WTC11 (cell line): ENCODE measurements at regions not wholly inside any gene's neighbourhood (a gene's known extent, or its start where the extent isn't known, plus 50 kb on each side); places are given as distances from the start of the nearest gene placed in this dataset.

Source experiments
- ATAC-seq: fragments of 200-7000 bp; cut with Tn5 transposase; 2 replicates; pipeline ENCODE4 v1.10.0; 2021; ENCODE audit warnings: mild to moderate bottlenecking, moderate library complexity
- CTCF ChIA-PET: fragments of 300-600 bp; sonication (Branson Sonifier 250); formaldehyde crosslinking; loops from one replicate; lab custom pipeline; 2021; ENCODE audit warnings: antibody characterized with exemption; lab: Charles Lee
- POLR2A ChIA-PET: fragments of 350-600 bp; sonication (Branson Sonifier 250); formaldehyde crosslinking; loops from one replicate; lab custom pipeline; 2021; ENCODE audit warnings: antibody characterized with exemption; lab: Charles Lee
- DNase-seq: peaks from one replicate; pipeline ENCODE4 v3.0.0; 2021; ENCODE audit warnings: low spot score
- H3K27ac Mint-ChIP-seq: 2 replicates; pipeline ENCODE4 v1.8.0; 2021; ENCODE audit warnings: mixed read lengths
- H3K27me3 Mint-ChIP-seq: 2 replicates; pipeline ENCODE4 v1.8.0; 2021; ENCODE audit warnings: low read depth, mild to moderate bottlenecking, moderate library complexity, mixed read lengths
- H3K36me3 Mint-ChIP-seq: 2 replicates; pipeline ENCODE4 v1.8.0; 2021; ENCODE audit warnings: mixed read lengths
- H3K4me1 Mint-ChIP-seq: 2 replicates; pipeline ENCODE4 v1.8.0; 2022; ENCODE audit warnings: mixed read lengths
- H3K4me3 Mint-ChIP-seq: 2 replicates; pipeline ENCODE4 v1.8.0; 2021; ENCODE audit warnings: mild to moderate bottlenecking, moderate library complexity, mixed read lengths
- H3K9me3 Mint-ChIP-seq: 2 replicates; pipeline ENCODE4 v1.8.0; 2021; ENCODE audit warnings: mixed read lengths
- ARID4B ChIP-seq: sonication (generic); formaldehyde crosslinking; IDR thresholded peaks from 2 replicates; pipeline ENCODE4 v1.8.0; 2023; ENCODE audit warnings: missing genetic modification reagents, mild to moderate bottlenecking, borderline replicate concordance
- ATF3 ChIP-seq: sonication (generic); formaldehyde crosslinking; conservative IDR thresholded peaks from 2 replicates; pipeline ENCODE4 v1.8.1; 2022; ENCODE audit warnings: mild to moderate bottlenecking, missing genetic modification reagents
- CREB1 ChIP-seq: sonication (generic); formaldehyde crosslinking; IDR thresholded peaks from 2 replicates; pipeline ENCODE4 v1.8.0; 2023; ENCODE audit warnings: mild to moderate bottlenecking, missing genetic modification reagents
- CREM ChIP-seq: sonication (generic); formaldehyde crosslinking; IDR thresholded peaks from 2 replicates; pipeline ENCODE4 v1.8.1; 2022; ENCODE audit warnings: mild to moderate bottlenecking, missing genetic modification reagents, moderate library complexity
- CTCF ChIP-seq: fragments of 200-600 bp; IDR thresholded peaks from 2 replicates; pipeline ENCODE4 v1.8.0; 2022; ENCODE audit warnings: antibody characterized with exemption
- E2F1 ChIP-seq: sonication (generic); formaldehyde crosslinking; IDR thresholded peaks from 2 replicates; pipeline ENCODE4 v1.8.0; 2022; ENCODE audit warnings: mild to moderate bottlenecking, missing genetic modification reagents
- ELF4 ChIP-seq: sonication (generic); formaldehyde crosslinking; IDR thresholded peaks from 2 replicates; pipeline ENCODE4 v1.8.1; 2022; ENCODE audit warnings: low read depth, mild to moderate bottlenecking, moderate library complexity, missing genetic modification reagents
- ESRRA ChIP-seq: sonication (generic); formaldehyde crosslinking; IDR thresholded peaks from 2 replicates; pipeline ENCODE4 v1.8.1; 2022; ENCODE audit warnings: mild to moderate bottlenecking, missing genetic modification reagents, borderline replicate concordance
- FOXK1 ChIP-seq: sonication (generic); formaldehyde crosslinking; IDR thresholded peaks from 2 replicates; pipeline ENCODE4 v1.8.0; 2022; ENCODE audit warnings: mild to moderate bottlenecking, moderate library complexity, missing genetic modification reagents
- GABPB1 ChIP-seq: sonication (generic); formaldehyde crosslinking; IDR thresholded peaks from 2 replicates; pipeline ENCODE4 v1.8.1; 2023; ENCODE audit warnings: mild to moderate bottlenecking, missing genetic modification reagents
- GTF2I ChIP-seq: fragments of 250-450 bp; sonication (Bioruptor Pico); conservative IDR thresholded peaks from 2 replicates; pipeline ENCODE4 v1.4.0; 2021; ENCODE audit warnings: mild to moderate bottlenecking
- HMGA2 ChIP-seq: fragments of 250-450 bp; sonication (Bioruptor Pico); IDR thresholded peaks from 2 replicates; pipeline ENCODE4 v1.4.0; 2021; ENCODE audit warnings: mild to moderate bottlenecking, moderate library complexity
- IRF1 ChIP-seq: sonication (generic); formaldehyde crosslinking; IDR thresholded peaks from 2 replicates; pipeline ENCODE4 v1.8.0; 2023; ENCODE audit warnings: missing genetic modification reagents
- JAZF1 ChIP-seq: fragments of 250-450 bp; sonication (Bioruptor Pico); IDR thresholded peaks from 2 replicates; pipeline ENCODE4 v1.9.0; 2021; ENCODE audit warnings: moderate library complexity, mild to moderate bottlenecking, inconsistent platforms
- MXD4 ChIP-seq: fragments of 250-450 bp; sonication (Bioruptor Pico); IDR thresholded peaks from 2 replicates; pipeline ENCODE4 v1.8.0; 2021; ENCODE audit warnings: mild to moderate bottlenecking, moderate library complexity, borderline replicate concordance
- NFYB ChIP-seq: sonication (generic); formaldehyde crosslinking; conservative IDR thresholded peaks from 2 replicates; pipeline ENCODE4 v1.8.0; 2022; ENCODE audit warnings: low read depth, missing genetic modification reagents
- OVOL2 ChIP-seq: fragments of 250-450 bp; sonication (Bioruptor Pico); IDR thresholded peaks from 2 replicates; pipeline ENCODE4 v1.9.0; 2021; ENCODE audit warnings: mild to moderate bottlenecking, borderline replicate concordance
- RELA ChIP-seq: sonication (generic); formaldehyde crosslinking; IDR thresholded peaks from 2 replicates; pipeline ENCODE4 v1.8.1; 2022; ENCODE audit warnings: missing genetic modification reagents, mild to moderate bottlenecking, borderline replicate concordance
- RORB ChIP-seq: fragments of 250-450 bp; sonication (Bioruptor Pico); IDR thresholded peaks from 2 replicates; pipeline ENCODE4 v1.9.0; 2021; ENCODE audit warnings: mild to moderate bottlenecking
- ZNF416 ChIP-seq: fragments of 250-450 bp; sonication (Bioruptor Pico); IDR thresholded peaks from 2 replicates; pipeline ENCODE4 v1.9.0; 2021; ENCODE audit warnings: mild to moderate bottlenecking, inconsistent platforms
- ZNF423 ChIP-seq: fragments of 250-450 bp; sonication (Bioruptor Pico); IDR thresholded peaks from 2 replicates; pipeline ENCODE4 v2.1.2; 2022; ENCODE audit warnings: mild to moderate bottlenecking, moderate library complexity
- ZSCAN18 ChIP-seq: fragments of 250-450 bp; sonication (Bioruptor Pico); IDR thresholded peaks from 2 replicates; pipeline ENCODE4 v2.1.2; 2022; ENCODE audit warnings: mild to moderate bottlenecking, moderate library complexity

- no peak for TF ChIP-seq MXD4 (CRISPR knock-in tag)
- no peak for TF ChIP-seq JAZF1
- TF ChIP-seq RORB (CRISPR knock-in tag), result no peak
- no peak for TF ChIP-seq FOXK1 (CRISPR knock-in tag)
- TF ChIP-seq ELF4 (CRISPR knock-in tag), result no peak
- no peak for TF ChIP-seq ZNF423 (CRISPR knock-in tag)
- no peak for TF ChIP-seq CREB1 (CRISPR knock-in tag)
Observed at GRCh38 chr12:88994537-88994936, 357.8 kb downstream of the DUSP6 start (continued).

GRCh38 chr12:88993651-88994050 is 358.6 kb downstream of the DUSP6 start:
- Mint-ChIP-seq H3K36me3 (no peaks in the 10 kb centered on the region), H3K4me1 (peaks cover 10% of the 10 kb centered on the region), H3K4me3 (no peak overlapping the region), H3K9me3 (no peaks in the 10 kb centered on the region), H3K27ac (no peak overlapping the region), H3K27me3 (no peaks in the 10 kb centered on the region)
- ChIA-PET CTCF (interaction anchor here (0.6 to 2.5 kb wide), 16 partner anchors 11 to 415 kb away, joined by 3 to 7 read pairs (median 3); partner anchors contain the start of gene KITLG), POLR2A (no interaction called here)
- TF ChIP-seq CTCF (peak; percentile 45; the same call in 1 of the 2 replicates), GABPB1 (CRISPR knock-in tag) (no peak)
- ATAC-seq (peak; percentile 44), DNase-seq (no peak)

- Mint-ChIP-seq H3K27ac (no peak overlapping the region), H3K27me3 (no peaks in the 10 kb centered on the region), H3K4me1 (peaks cover 15% of the 10 kb centered on the region), H3K36me3 (no peaks in the 10 kb centered on the region), H3K4me3 (no peak overlapping the region), H3K9me3 (0 out of 2 replicates have a peak, but pooled peaks cover 3% of the 10 kb centered on the region)
- no peak for DNase-seq
- POLR2A ChIA-PET, result interaction anchor here (0.7 kb wide), 1 partner anchor 65 kb away, joined by 7 read pairs; no protein-coding TSS in a partner anchor
- CTCF ChIA-PET, result no interaction called here
- no peak for ATAC-seq
- TF ChIP-seq ARID4B (CRISPR knock-in tag), result no peak
- TF ChIP-seq RELA (CRISPR knock-in tag), result no peak
- TF ChIP-seq ATF3 (CRISPR knock-in tag), result no peak
- no peak for TF ChIP-seq ZNF416 (CRISPR knock-in tag)
- TF ChIP-seq CREM, result no peak
- TF ChIP-seq OVOL2 (CRISPR knock-in tag), result no peak
- no peak for TF ChIP-seq ZSCAN18 (CRISPR knock-in tag)
- no peak for TF ChIP-seq E2F1
- TF ChIP-seq IRF1 (CRISPR knock-in tag), result no peak
- TF ChIP-seq NFYB (CRISPR knock-in tag), result no peak
- no peak for TF ChIP-seq GTF2I
- no peak for TF ChIP-seq JAZF1
- TF ChIP-seq HMGA2 (CRISPR knock-in tag), result no peak
- no peak for TF ChIP-seq ESRRA (CRISPR knock-in tag)
Observed at GRCh38 chr12:88986056-88986455, 366.2 kb downstream of the DUSP6 start.
